ENCODE measurements at regions not wholly inside any gene's neighbourhood (a gene's known extent, or its start where the extent isn't known, plus 50 kb on each side); places are given as distances from the start of the nearest gene placed in this dataset.

DNA sequence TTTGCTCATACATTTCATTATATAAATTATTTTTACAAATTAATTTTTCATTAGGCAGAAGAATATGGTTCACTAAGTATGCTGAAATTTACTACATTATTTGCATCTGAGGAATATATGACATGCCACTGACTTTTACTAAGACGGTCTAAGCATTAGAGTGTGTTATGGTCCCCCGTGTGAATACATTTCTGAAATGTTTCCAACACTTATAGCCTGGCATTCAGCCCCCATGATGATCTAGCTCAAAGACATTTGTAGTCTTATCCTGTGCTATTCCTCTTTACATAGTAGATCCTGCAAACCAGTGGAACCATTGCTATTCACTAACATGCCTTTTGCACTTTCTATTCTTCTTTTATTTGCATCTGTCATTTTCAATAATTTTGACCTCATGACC lies 1878.0 kb downstream of the MRPL39 start:
- no peak for DNase-seq (ENCODE audit: low spot score)

- peak; percentile 28 for DNase-seq (ENCODE audit: low spot score)
Measured at GRCh38 chr21:23725576-23725975, 1881.7 kb downstream of the MRPL39 start.

DNA sequence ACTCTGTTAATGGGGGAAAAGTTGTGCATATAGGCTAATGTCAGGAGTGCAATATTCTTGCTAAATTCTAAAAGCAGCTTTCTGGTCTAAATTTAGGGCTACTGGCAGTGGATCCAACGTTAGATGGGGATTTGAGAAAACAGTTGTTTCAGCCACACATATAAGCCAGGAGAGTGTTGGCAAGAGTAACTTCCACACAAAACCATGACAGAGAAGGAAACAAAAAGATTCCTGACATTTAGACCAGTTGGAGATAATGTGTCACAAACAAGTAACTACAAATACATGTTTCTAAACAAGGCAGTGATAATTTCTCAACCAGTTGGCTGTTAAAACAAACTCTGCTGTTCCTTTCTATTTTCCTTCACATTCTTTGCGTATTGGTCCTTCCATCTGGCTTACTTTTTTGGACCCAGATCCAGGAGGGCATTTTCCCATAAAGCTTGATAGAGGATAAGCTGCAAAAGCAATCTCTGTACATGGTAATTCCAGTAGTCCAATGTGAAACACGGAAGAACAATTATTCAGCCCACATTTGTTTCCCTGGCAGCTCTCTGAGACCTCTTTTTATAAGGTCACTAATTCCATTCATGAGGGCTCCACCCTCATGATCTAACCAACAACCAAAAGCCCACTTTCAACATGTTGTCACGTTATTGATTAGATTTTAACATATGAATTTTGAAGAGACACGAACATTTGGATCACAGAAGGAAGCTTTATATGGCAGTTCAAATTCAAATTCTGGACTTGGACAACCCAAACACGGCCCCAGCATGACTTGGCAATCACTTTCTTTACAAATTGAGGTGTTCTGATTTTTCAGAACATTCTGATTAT lies 1888.6 kb downstream of the MRPL39 start:
- no peak for DNase-seq (ENCODE audit: low spot score)

DNA sequence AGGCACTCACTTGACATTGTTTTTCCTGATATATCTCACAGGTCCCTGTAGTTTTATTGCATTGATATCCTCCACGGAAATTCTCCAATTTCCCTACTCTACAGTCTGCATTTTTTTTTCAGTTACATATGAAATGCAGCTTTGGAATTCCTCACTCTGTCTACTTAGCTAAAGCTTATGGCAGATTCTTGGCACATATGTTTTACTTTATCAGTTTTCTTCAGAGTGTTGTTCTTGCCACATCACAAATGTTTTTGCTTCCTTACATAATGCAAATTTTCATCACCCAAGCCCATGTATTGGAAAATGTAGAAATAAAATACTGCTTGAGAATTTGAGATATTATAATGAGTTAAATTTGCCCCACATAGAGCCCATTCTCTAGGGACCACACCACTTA lies 1895.1 kb downstream of the MRPL39 start:
- no peak for DNase-seq (ENCODE audit: low spot score)

DNA sequence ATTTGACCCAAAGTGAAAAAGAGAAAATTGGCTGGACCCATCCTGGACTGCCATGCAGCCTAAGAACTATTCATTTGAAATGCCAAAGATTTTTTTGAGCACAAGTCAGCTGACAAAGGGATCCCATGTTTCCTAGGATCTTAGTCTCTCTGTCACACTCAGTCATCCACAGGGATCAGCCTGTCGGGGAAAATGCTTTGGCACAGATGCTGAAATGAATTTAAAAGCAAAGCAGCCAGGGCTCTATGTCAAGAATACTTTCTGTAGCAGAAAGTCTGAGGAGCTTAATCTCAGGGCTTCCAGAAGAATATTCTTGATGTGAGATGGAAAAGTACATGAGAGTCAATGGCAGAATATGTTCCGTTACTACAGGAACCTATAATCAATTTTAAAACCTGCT lies 1900.8 kb downstream of the MRPL39 start:
- no peak for DNase-seq (ENCODE audit: low spot score)

DNA sequence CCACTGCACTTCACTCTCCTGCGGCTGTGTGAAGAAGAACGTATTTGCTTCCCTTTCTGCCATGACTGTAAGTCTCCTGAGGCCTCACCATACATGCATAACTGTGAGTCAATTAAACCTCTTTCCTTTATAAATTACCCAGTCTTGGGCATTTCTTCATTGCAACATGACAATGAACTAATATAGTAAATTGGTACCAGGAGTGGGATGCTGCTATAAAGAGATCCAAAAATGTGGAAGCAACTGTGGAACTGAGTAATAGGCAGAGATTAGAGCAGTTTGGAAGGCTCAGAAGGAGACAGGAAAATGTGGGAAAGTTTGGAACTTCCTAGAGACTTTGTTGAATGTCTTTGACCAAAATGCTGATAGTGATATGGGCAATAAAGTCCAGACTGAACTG lies 1907.9 kb downstream of the MRPL39 start:
- no peak for DNase-seq (ENCODE audit: low spot score)

- DNase-seq (ENCODE audit: low spot score), result no peak
Measured at GRCh38 chr21:23698619-23699018, 1908.7 kb downstream of the MRPL39 start.

GRCh38 chr21:23695443-23695842 lies 1911.8 kb downstream of the MRPL39 start:
- DNase-seq (ENCODE audit: low spot score), result no peak

- DNase-seq (ENCODE audit: low spot score), result no peak
Measured at GRCh38 chr21:23694390-23694789, 1912.9 kb downstream of the MRPL39 start.

DNA sequence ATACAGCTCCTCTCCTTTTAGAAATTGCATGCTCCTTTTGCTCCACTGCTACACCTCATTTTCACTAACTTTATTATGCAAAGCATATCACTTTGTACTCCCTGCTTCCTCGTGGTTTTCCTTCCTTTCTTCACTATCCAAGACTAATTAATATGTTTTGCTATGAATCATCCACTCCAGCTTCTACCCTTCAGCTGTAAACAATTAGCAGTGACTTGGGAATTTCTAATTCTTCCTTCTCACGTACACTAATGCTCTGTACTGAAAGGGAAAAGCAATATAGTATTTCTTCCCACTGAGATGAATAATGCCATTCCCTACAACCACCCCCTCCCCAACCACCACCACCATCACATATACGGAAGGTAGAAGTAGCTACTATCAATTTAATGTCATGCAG lies 1917.0 kb downstream of the MRPL39 start:
- no peak for DNase-seq (ENCODE audit: low spot score)

DNA sequence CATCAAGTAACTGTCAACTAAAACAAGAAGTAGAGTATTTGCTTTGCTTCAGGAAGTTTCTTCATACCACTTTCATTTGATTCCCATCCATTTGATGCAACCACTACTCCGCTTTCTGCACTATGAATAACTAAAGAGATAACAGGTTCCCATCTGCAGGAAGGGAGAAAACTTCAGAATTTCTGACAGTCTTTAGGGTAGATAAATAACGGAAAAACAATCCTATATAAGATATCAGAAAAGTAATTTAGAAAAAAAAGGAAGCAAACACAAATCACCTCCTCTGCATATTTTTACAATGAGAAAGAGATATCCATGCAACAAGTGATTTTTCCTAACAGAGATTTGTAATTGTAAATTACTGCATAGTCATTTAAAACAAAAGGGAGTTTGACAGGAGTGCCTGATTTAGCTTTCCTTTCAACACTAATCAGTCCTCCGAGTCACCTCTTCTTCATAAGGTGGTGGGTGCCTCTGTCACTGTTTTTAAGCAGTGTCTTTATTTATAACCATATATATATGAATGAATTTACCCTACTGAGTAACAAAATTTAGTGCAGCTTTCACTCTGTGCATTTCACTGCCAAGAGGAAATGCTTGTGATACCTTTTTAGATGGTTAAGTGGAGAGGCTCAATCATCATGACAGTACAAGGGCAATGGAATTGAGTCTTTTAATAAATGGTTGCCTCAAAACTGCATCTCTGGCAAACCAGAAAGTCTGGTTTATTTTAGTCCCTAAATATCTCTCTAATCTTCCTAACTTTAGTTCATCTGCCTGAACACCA lies 1920.4 kb downstream of the MRPL39 start:
- no peak for DNase-seq (ENCODE audit: low spot score)

DNA sequence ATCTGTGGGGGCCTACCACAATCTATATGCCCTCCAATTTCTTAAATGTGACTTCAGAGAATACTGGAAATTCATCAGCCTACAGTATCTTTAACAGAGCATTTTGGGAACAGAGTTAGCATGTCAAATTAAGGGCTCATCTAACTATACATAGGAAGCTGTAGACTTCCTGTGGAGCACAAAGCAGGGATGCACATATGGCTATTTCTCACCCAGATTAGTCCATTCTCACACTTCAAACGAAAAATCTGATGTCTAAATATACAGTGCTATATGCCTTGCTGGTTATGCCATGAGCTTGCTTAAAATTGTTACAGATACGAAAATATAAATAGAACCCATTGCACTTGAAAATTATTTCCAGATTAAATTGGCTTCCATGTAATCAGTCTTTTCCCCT lies 1922.8 kb downstream of the MRPL39 start:
- no peak for DNase-seq (ENCODE audit: low spot score)

GRCh38 chr21:23664193-23664694 lies 1943.0 kb downstream of the MRPL39 start:
- no peak for DNase-seq (ENCODE audit: low spot score)

DNA sequence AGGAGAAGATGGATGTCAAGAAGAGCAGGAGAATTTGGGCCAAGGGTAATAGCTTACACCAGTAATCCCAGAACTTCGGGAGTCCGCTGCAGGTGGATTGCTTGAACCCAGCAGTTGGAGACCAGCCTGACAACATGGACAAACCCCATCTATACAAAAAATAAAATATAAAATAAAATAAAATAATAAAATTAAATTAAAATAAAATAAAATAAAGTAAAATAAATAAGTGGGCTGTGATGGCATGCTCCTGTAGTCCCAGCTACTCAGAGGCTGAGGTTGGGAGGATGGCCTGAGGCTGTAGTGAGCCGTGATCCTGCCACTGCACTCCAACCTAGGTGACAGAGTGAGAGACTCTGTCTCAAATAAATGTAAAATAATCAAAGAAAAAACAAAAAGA lies 1946.7 kb downstream of the MRPL39 start:
- no peak for DNase-seq (ENCODE audit: low spot score)

- no peak for DNase-seq (ENCODE audit: low spot score)
Measured at GRCh38 chr21:23644768-23645167, 1962.5 kb downstream of the MRPL39 start.

GRCh38 chr21:23639721-23640120 lies 1967.6 kb downstream of the MRPL39 start:
- no peak for DNase-seq (ENCODE audit: low spot score)

DNA sequence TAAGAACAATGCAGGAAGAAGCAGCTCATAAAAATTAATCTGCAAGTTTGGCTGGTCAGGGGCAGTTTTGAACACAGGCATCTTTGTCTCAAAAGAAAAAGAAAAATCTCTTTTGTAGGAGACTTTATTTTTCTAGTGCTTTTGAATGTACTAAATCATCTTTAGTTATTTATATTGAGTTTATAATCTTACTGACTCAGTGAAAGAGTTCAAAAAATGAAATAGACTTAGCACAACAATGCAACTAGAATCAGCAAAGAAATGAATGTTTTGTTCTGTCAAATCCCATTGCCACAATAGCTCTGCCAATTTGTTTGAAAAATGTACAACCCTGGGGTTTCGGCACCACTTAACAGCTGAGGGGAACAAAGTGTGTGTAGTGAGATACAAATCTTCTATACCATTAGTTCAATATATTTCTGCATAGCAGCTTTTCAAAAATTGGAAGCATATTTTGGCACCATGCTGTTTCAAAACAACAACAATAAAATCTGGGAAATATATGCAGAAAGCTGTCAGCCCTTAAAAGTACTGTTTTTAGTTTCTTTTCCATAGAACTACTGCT lies 1969.1 kb downstream of the MRPL39 start:
- DNase-seq (ENCODE audit: low spot score), result no peak

GRCh38 chr21:23633447-23633940 lies 1973.8 kb downstream of the MRPL39 start:
- no peak for DNase-seq (ENCODE audit: low spot score)

DNA sequence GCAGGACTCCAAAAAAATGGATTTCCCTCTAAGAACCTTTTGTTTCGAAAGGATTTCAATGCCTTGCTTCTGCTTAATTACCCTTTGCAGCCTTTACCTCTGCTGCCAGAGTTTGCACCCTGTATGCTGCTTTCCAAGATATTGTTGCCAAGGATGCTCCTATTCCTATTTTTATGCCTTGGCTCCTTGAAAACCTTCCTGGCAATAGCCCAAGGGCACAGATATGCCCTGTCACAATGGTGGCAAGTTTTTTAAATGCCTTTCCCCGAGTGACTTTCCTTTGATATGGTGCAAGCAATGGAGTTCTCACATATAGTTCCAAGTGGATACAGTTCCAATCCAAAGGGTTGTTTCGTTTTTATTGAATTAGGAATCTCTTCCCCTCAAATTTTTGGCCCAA lies 1983.0 kb downstream of the MRPL39 start:
- DNase-seq (ENCODE audit: low spot score), result no peak

GRCh38 chr21:23613014-23613413 lies 1994.3 kb downstream of the MRPL39 start:
- no peak for DNase-seq (ENCODE audit: low spot score)

GRCh38 chr21:23612210-23612609 lies 1995.1 kb downstream of the MRPL39 start:
- no peak for DNase-seq (ENCODE audit: low spot score)

DNA sequence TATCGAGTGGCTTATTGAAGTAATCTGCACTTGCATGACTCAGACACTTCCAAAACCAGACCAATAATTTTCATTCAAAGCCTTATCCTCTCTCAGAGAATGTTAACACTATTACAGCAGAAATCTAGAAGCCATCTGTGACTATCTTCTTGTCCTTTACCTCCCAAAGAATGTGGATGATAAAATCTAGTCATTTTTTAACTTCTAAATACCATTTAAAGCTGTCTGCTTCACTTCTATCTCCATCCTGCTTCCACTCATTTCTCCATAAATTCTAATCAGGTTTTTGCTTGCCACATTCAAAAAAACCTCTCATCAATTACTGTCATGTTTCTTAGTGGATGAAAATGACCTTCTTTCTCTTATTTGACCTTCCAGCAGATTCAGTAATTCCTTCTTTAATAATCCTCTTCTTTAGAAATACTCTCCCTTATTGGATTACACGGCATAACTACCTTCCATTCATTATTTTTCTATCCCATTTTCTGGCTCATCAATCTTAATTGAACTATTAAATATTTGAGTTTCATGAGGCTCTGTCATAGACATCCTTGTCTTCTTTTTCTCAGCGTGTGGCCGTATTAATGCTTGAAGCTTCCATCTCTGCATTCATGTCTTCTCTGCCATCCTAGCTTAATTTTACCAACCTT lies 1999.4 kb downstream of the MRPL39 start:
- DNase-seq (ENCODE audit: low spot score), result no peak

All from D341Med (cell line).